HUES6 (cell line): ENCODE measurements at regions not wholly inside any gene's neighbourhood (a gene's known extent, or its start where the extent isn't known, plus 50 kb on each side); places are given as distances from the start of the nearest gene placed in this dataset.
"Not testable (repeated sequence)": the region's sequence is repeated elsewhere in the genome, so short reads cannot be mapped to it uniquely, and the experiment has no call there.

Experiments
- H3K27ac ChIP-seq: 2 replicates; pipeline ENCODE4 v1.7.0; 2013; ENCODE audit warnings: low read depth, mild to moderate bottlenecking, low read length, inconsistent platforms
- H3K27me3 ChIP-seq: 2 replicates; pipeline ENCODE4 v1.6.1; 2013; ENCODE audit warnings: low read length; ENCODE audit not compliant: control insufficient read depth, insufficient read depth
- H3K36me3 ChIP-seq: 2 replicates; pipeline ENCODE4 v1.6.1; 2013; ENCODE audit warnings: low read length; ENCODE audit not compliant: control insufficient read depth, insufficient read depth
- H3K4me1 ChIP-seq: 2 replicates; pipeline ENCODE4 v1.6.1; 2013; ENCODE audit warnings: low read length; ENCODE audit not compliant: control insufficient read depth, insufficient read depth
- H3K4me3 ChIP-seq: 2 replicates; pipeline ENCODE4 v1.5.1; 2013; ENCODE audit warnings: low read depth, low read length
- H3K9ac ChIP-seq: one replicate; pipeline ENCODE4 v1.6.1; 2013; ENCODE audit warnings: mild to moderate bottlenecking, low read length
- H3K9me3 ChIP-seq: 2 replicates; pipeline ENCODE4 v1.6.1; 2013; ENCODE audit warnings: low read depth, low read length; ENCODE audit not compliant: control insufficient read depth, insufficient read depth

DNA sequence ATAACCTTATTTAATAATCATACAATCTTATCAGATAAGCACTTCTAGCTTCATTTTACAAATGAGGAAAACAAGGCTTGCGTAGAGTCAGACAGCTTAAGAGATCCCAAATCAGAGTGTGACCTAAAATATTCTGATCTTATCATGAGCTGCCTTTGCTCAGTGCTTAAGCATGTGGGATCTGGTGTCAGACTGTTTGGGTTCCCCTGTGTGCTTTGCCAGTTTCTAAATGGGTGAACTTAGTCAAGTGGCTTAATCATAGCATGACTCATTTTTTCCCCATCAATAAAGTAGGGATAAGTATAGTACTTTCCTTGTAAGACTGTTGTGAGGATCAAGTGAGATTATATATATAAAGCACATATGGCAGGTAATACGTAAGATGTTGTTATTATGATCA, 612.6 kb upstream of the C16orf82 start:
- no peak overlapping the region for H3K27ac ChIP-seq
- no peak overlapping the region for H3K9ac ChIP-seq
- H3K4me3 ChIP-seq = no peak overlapping the region
- H3K4me1 ChIP-seq = no peaks in the 10 kb centered on the region
- H3K27me3 ChIP-seq = no peaks in the 10 kb centered on the region
- no peaks in the 10 kb centered on the region for H3K36me3 ChIP-seq
- peaks cover 12% of the 10 kb centered on the region for H3K9me3 ChIP-seq

DNA sequence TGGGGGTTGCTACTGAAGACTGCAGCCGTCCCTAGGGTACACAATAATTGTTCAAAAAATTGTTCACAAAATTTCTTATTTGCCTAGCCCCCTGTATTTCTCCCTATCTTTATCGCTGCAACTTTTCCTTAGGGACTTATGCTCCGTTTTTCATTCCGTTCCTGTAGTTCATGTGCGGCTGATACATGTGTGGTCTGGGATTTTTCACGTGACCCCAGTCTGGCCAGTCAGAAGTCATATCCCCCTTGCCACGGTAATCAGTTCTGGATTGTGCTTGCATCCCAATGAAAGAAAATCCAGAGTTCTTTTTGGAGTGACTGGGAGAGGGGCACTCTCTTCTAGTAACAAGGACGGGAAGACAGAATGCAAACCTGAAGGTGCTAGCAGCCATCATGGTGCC, 610.7 kb upstream of the C16orf82 start:
- peaks cover 12% of the 10 kb centered on the region for H3K9me3 ChIP-seq
- H3K27ac ChIP-seq = no peak overlapping the region
- no peaks in the 10 kb centered on the region for H3K36me3 ChIP-seq
- no peaks in the 10 kb centered on the region for H3K27me3 ChIP-seq
- no peak overlapping the region for H3K9ac ChIP-seq
- H3K4me1 ChIP-seq = no peaks in the 10 kb centered on the region
- no peak overlapping the region for H3K4me3 ChIP-seq

GRCh38 chr16:26457095-26457494, 609.6 kb upstream of the C16orf82 start:
- no peak overlapping the region for H3K27ac ChIP-seq
- H3K4me3 ChIP-seq = no peak overlapping the region
- H3K36me3 ChIP-seq = no peaks in the 10 kb centered on the region
- H3K27me3 ChIP-seq = no peaks in the 10 kb centered on the region
- H3K4me1 ChIP-seq = no peaks in the 10 kb centered on the region
- peaks cover 12% of the 10 kb centered on the region for H3K9me3 ChIP-seq
- H3K9ac ChIP-seq = no peak overlapping the region

DNA sequence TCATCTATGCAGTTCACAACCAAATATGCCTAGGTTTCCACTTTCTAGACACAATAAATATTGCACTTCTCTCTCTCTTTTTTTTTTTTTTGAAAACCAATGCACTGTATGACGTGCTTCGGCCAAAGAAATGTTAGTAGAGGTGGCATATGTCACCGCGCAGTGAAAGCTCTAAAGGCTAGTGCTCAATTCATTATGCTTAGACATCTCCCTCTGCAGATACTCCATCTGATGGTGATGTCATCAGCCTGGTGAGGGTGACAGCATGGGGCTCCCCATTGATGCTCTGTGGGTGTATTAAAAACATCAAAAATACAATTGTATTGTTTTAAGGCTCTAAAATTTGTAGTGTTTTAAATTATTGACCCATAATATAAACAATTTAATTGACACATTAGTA, 608.8 kb upstream of the C16orf82 start:
- H3K4me3 ChIP-seq = no peak overlapping the region
- H3K36me3 ChIP-seq = no peaks in the 10 kb centered on the region
- H3K4me1 ChIP-seq = no peaks in the 10 kb centered on the region

GRCh38 chr16:26464576-26465266, 602.0 kb upstream of the C16orf82 start:
- no peaks in the 10 kb centered on the region for H3K27me3 ChIP-seq
- no peak overlapping the region for H3K27ac ChIP-seq
- no peaks in the 10 kb centered on the region for H3K4me1 ChIP-seq
- no peaks in the 10 kb centered on the region for H3K36me3 ChIP-seq
- no peak overlapping the region for H3K4me3 ChIP-seq
- peaks cover 3% of the 10 kb centered on the region; the same call in 1 of the 2 replicates for H3K9me3 ChIP-seq
- H3K9ac ChIP-seq = no peak overlapping the region

More for the DNA sequence above, 608.8 kb upstream of the C16orf82 start:
- Histone ChIP-seq H3K27me3 (no peaks in the 10 kb centered on the region), H3K27ac (no peak overlapping the region), H3K9me3 (peaks cover 12% of the 10 kb centered on the region), H3K9ac (no peak overlapping the region)

DNA sequence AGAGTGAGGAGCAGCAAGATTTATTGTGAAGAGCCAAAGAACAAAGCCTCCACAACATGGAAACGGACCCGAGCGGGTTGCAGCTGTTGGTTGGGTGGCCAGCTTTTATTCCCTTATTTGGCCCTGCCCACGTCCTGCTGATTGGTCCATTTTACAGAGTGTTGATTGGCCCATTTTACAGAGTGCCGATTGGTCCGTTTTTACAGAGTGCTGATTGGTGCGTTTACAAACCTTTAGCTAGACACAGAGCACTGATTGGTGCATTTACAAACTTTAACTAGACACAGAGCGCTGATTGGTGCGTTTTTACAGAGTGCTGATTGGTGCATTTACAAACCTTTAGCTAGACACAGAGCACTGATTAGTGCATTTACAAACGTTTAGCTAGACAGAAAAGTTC, 592.3 kb upstream of the C16orf82 start:
- H3K27me3 ChIP-seq, H3K4me1 ChIP-seq, H3K36me3 ChIP-seq, H3K27ac ChIP-seq, H3K9ac ChIP-seq, H3K4me3 ChIP-seq: not testable (repeated sequence)
- H3K9me3 ChIP-seq = peaks cover 20% of the 10 kb centered on the region

DNA sequence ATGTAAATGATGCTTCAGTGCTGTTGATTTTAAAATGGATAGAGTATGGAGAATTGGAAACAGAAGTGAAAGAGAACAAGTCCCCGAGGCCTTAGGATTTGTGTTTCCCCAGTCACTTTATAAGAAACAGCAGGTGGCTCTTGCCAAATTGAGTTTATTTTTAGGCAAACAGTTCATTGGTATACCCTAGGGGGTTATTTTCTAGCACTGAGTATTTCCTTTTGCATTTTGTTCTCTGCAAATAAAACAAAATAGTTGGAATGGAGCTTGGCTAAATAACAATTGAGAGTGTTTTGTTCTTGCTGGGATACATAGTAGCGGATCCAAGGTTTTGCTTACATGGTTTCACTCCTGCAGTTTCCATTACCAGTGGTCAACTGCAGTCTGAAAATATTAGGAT, 591.1 kb upstream of the C16orf82 start:
- Histone ChIP-seq H3K9me3 (peaks cover 21% of the 10 kb centered on the region), H3K9ac (no peak overlapping the region), H3K4me3 (no peak overlapping the region), H3K36me3 (no peaks in the 10 kb centered on the region), H3K27me3 (no peaks in the 10 kb centered on the region), H3K4me1 (peaks cover 8% of the 10 kb centered on the region), H3K27ac (no peak overlapping the region)

GRCh38 chr16:26491101-26491670, 575.5 kb upstream of the C16orf82 start:
- Histone ChIP-seq H3K4me1 (peaks cover 18% of the 10 kb centered on the region), H3K36me3 (no peaks in the 10 kb centered on the region), H3K27me3 (no peaks in the 10 kb centered on the region), H3K9ac (no peak overlapping the region), H3K9me3 (no peaks in the 10 kb centered on the region), H3K27ac (no peak overlapping the region), H3K4me3 (no peak overlapping the region)

DNA sequence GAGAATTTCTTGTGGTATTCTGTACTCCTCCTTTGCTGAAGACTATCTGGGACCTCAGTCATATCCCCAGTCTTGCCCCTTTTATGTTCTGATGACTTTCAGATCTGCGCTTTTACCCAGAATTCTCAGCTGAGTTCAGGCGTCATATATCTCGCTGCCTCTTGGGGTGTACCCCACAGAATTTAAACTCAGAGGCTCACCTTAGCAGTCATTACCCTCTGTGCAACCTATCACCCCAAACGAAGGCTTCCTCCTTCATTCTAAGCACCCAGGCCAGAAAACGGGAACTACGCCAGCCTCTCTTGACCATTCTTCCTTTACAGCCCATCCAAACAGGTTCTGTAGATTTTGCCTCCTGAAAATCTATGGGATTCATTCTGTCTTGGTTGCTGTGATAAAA, 574.8 kb upstream of the C16orf82 start:
- H3K4me1 ChIP-seq = peaks cover 18% of the 10 kb centered on the region
- H3K27me3 ChIP-seq = no peaks in the 10 kb centered on the region
- H3K9me3 ChIP-seq = no peaks in the 10 kb centered on the region
- no peak overlapping the region for H3K9ac ChIP-seq
- no peaks in the 10 kb centered on the region for H3K36me3 ChIP-seq
- H3K4me3 ChIP-seq = no peak overlapping the region
- H3K27ac ChIP-seq = no peak overlapping the region

- H3K4me1 ChIP-seq = peaks cover 18% of the 10 kb centered on the region
- no peaks in the 10 kb centered on the region for H3K27me3 ChIP-seq
- H3K27ac ChIP-seq = no peak overlapping the region
- no peak overlapping the region for H3K9ac ChIP-seq
- no peak overlapping the region for H3K4me3 ChIP-seq
- no peaks in the 10 kb centered on the region for H3K36me3 ChIP-seq
- no peaks in the 10 kb centered on the region for H3K9me3 ChIP-seq
Observed at GRCh38 chr16:26493751-26494150, 573.0 kb upstream of the C16orf82 start.

GRCh38 chr16:26497896-26498295, 568.8 kb upstream of the C16orf82 start:
- Histone ChIP-seq H3K9ac (no peak overlapping the region), H3K27me3 (no peaks in the 10 kb centered on the region), H3K4me3 (no peak overlapping the region), H3K4me1 (peaks cover 3% of the 10 kb centered on the region; the same call in 1 of the 2 replicates), H3K27ac (no peak overlapping the region), H3K9me3 (no peaks in the 10 kb centered on the region), H3K36me3 (no peaks in the 10 kb centered on the region)
